GM12878 (cell line): ENCODE measurements at regions not wholly inside any gene's neighbourhood (a gene's known extent, or its start where the extent isn't known, plus 50 kb on each side); places are given as distances from the start of the nearest gene placed in this dataset.

Experiments used
- CHD4 ChIP-seq: fragments of 200-600 bp; sonication (generic); IDR thresholded peaks from 2 replicates; pipeline ENCODE4 v1.6.1; 2016; ENCODE audit warnings: mild to moderate bottlenecking
- MTA2 ChIP-seq: fragments of 450-650 bp; IDR thresholded peaks from 2 replicates; pipeline ENCODE4 v1.6.1; 2016; ENCODE audit warnings: low read depth, mild to moderate bottlenecking, moderate library complexity
- NFYA ChIP-seq: IDR thresholded peaks from 2 replicates; pipeline ENCODE4 v1.6.1; 2011; ENCODE audit warnings: low read depth, mild to moderate bottlenecking, low read length, improper control_type of control experiment, borderline replicate concordance
- NR2C2 ChIP-seq: IDR thresholded peaks from 2 replicates; pipeline ENCODE4 v1.6.1; 2011; ENCODE audit warnings: borderline replicate concordance, low read depth; ENCODE audit not compliant: control insufficient read depth, insufficient read length
- POU2F2 ChIP-seq: IDR thresholded peaks from 3 replicates; pipeline ENCODE4 v1.6.1; 2011; ENCODE audit warnings: low read depth, mild to moderate bottlenecking, low read length, borderline replicate concordance
- STAT1 ChIP-seq: fragments of 450-650 bp; conservative IDR thresholded peaks from 2 replicates; pipeline ENCODE4 v1.6.1; 2014; ENCODE audit warnings: antibody characterized with exemption, mild to moderate bottlenecking
- STAT3 ChIP-seq: IDR thresholded peaks from 2 replicates; pipeline ENCODE4 v1.6.1; 2011; ENCODE audit warnings: low read depth, low read length, improper control_type of control experiment
- SUPT20H ChIP-seq: IDR thresholded peaks from 2 replicates; pipeline ENCODE4 v1.6.1; 2011; ENCODE audit warnings: low read depth, mild to moderate bottlenecking, low read length, moderate library complexity, borderline replicate concordance; ENCODE audit not compliant: control insufficient read depth
- TARDBP ChIP-seq: IDR thresholded peaks from 2 replicates; pipeline ENCODE4 v1.6.1; 2016; ENCODE audit warnings: borderline replicate concordance
- YBX1 ChIP-seq: fragments of 450-650 bp; IDR thresholded peaks from 2 replicates; pipeline ENCODE4 v1.6.1; 2016; ENCODE audit warnings: antibody characterized with exemption
- TF ChIP-seq, protein P1 (sequence below): IDR thresholded peaks from 2 replicates; pipeline ENCODE4 v1.6.1; 2012; ENCODE audit warnings: mild to moderate bottlenecking, low read depth, low read length
- TF ChIP-seq, protein P2 (sequence below): fragments of 450-650 bp; IDR thresholded peaks from 2 replicates; pipeline ENCODE4 v1.6.1; 2018; ENCODE audit warnings: borderline replicate concordance, mild to moderate bottlenecking; ENCODE audit not compliant: partially characterized antibody

DNA sequence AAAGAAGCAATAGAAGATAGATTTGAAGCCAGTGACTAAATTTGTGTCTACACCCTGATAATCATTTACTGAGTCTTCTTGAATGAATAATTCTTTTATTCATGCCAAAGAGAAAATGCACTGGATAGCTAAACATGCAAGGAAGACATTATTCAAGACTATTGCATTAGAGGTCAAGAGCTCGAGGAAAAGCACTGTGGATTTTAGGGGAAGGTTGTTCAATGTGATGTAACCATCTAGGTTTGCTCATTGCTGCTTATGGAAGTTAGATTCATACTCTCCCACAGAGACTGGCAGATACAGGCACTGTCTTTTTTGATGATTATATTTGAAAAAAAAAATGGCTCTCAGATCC lies 682.1 kb downstream of the KCNA4 start (continued):
- TF ChIP-seq, protein P1, sequence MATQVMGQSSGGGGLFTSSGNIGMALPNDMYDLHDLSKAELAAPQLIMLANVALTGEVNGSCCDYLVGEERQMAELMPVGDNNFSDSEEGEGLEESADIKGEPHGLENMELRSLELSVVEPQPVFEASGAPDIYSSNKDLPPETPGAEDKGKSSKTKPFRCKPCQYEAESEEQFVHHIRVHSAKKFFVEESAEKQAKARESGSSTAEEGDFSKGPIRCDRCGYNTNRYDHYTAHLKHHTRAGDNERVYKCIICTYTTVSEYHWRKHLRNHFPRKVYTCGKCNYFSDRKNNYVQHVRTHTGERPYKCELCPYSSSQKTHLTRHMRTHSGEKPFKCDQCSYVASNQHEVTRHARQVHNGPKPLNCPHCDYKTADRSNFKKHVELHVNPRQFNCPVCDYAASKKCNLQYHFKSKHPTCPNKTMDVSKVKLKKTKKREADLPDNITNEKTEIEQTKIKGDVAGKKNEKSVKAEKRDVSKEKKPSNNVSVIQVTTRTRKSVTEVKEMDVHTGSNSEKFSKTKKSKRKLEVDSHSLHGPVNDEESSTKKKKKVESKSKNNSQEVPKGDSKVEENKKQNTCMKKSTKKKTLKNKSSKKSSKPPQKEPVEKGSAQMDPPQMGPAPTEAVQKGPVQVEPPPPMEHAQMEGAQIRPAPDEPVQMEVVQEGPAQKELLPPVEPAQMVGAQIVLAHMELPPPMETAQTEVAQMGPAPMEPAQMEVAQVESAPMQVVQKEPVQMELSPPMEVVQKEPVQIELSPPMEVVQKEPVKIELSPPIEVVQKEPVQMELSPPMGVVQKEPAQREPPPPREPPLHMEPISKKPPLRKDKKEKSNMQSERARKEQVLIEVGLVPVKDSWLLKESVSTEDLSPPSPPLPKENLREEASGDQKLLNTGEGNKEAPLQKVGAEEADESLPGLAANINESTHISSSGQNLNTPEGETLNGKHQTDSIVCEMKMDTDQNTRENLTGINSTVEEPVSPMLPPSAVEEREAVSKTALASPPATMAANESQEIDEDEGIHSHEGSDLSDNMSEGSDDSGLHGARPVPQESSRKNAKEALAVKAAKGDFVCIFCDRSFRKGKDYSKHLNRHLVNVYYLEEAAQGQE, result no peak
- no peak for TF ChIP-seq STAT1
- TF ChIP-seq MTA2, result no peak
- TF ChIP-seq POU2F2, result no peak
- TF ChIP-seq NFYA, result no peak
- no peak for TF ChIP-seq STAT3
- no peak for TF ChIP-seq CHD4
- no peak for TF ChIP-seq YBX1
- TF ChIP-seq, protein P2, sequence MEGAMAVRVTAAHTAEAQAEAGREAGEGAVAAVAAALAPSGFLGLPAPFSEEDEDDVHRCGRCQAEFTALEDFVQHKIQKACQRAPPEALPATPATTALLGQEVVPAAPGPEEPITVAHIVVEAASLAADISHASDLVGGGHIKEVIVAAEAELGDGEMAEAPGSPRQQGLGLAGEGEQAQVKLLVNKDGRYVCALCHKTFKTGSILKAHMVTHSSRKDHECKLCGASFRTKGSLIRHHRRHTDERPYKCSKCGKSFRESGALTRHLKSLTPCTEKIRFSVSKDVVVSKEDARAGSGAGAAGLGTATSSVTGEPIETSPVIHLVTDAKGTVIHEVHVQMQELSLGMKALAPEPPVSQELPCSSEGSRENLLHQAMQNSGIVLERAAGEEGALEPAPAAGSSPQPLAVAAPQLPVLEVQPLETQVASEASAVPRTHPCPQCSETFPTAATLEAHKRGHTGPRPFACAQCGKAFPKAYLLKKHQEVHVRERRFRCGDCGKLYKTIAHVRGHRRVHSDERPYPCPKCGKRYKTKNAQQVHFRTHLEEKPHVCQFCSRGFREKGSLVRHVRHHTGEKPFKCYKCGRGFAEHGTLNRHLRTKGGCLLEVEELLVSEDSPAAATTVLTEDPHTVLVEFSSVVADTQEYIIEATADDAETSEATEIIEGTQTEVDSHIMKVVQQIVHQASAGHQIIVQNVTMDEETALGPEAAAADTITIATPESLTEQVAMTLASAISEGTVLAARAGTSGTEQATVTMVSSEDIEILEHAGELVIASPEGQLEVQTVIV, result no peak
- TF ChIP-seq TARDBP, result no peak
- TF ChIP-seq NR2C2, result no peak
- TF ChIP-seq SUPT20H, result no peak
